Natural killer cell (primary cell): ENCODE measurements at regions not wholly inside any gene's neighbourhood (a gene's known extent, or its start where the extent isn't known, plus 50 kb on each side); places are given as distances from the start of the nearest gene placed in this dataset.
"Not testable (repeated sequence)": the region's sequence is repeated elsewhere in the genome, so short reads cannot be mapped to it uniquely, and the experiment has no call there.

Experiments used
- ATAC-seq, 3 donors: fragments of 150-1000 bp in 2 of 3; fragments of 200-7000 bp in 1 of 3; cut with Tn5 transposase; 1 replicate in 1 of 3; 2 replicates in 2 of 3; pipeline ENCODE4 v1.10.0; 2021; ENCODE audit warnings: mild to moderate bottlenecking in 2 of 3, moderate library complexity in 2 of 3
- DNase-seq, 2 donors: peaks; one replicate each; pipeline versions ENCODE4 v3.0.0 to v3.0.0-alpha.2; 2013 to 2021; ENCODE audit warnings: mixed read lengths in 1 of 2
- H3K27ac ChIP-seq: one replicate; pipeline ENCODE4 v1.5.1; 2013; ENCODE audit warnings: mild to moderate bottlenecking, low read length
- H3K27me3 ChIP-seq: one replicate; pipeline ENCODE4 v1.6.1; 2013; ENCODE audit warnings: low read length; ENCODE audit not compliant: control insufficient read depth, insufficient read depth
- H3K36me3 ChIP-seq: one replicate; pipeline ENCODE4 v1.6.1; 2013; ENCODE audit warnings: low read length; ENCODE audit not compliant: control insufficient read depth, insufficient read depth
- H3K4me1 ChIP-seq: one replicate; pipeline ENCODE4 v1.6.1; 2013; ENCODE audit warnings: low read length; ENCODE audit not compliant: control insufficient read depth, insufficient read depth
- H3K4me3 ChIP-seq: one replicate; pipeline ENCODE4 v1.5.1; 2013; ENCODE audit warnings: low read length
- H3K9me3 ChIP-seq: one replicate; pipeline ENCODE4 v1.6.1; 2013; ENCODE audit warnings: low read length; ENCODE audit not compliant: control insufficient read depth, insufficient read depth
- H3K27ac Mint-ChIP-seq, 2 donors: one replicate each; pipeline ENCODE4 v1.8.0; 2022; ENCODE audit warnings: mild to moderate bottlenecking in 2 of 2, mixed read lengths in 2 of 2, moderate library complexity in 1 of 2
- H3K27me3 Mint-ChIP-seq, 2 donors: one replicate each; pipeline ENCODE4 v1.8.0; 2022; ENCODE audit warnings: low read depth in 2 of 2, mixed read lengths in 2 of 2
- H3K36me3 Mint-ChIP-seq: one replicate; pipeline ENCODE4 v1.8.0; 2022; ENCODE audit warnings: mixed read lengths
- H3K4me1 Mint-ChIP-seq, 2 donors: one replicate each; pipeline ENCODE4 v1.8.0; 2022; ENCODE audit warnings: mixed read lengths in 2 of 2
- H3K4me3 Mint-ChIP-seq: one replicate; pipeline ENCODE4 v1.8.0; 2022; ENCODE audit warnings: mild to moderate bottlenecking, moderate library complexity, mixed read lengths
- H3K9me3 Mint-ChIP-seq, 2 donors: one replicate each; pipeline ENCODE4 v1.8.0; 2022; ENCODE audit warnings: mixed read lengths in 2 of 2
- WGBS: methylation state at CpG from one replicate; pipeline ENCODE4 v1.1.7; 2013; ENCODE audit warnings: missing lambda C conversion rate; ENCODE audit not compliant: insufficient coverage; 5-methylcytosine and 5-hydroxymethylcytosine counted together
- intact Hi-C: fragments of 100-400 bp; cut with micrococcal nuclease; formaldehyde crosslinking; loops from one replicate; pipeline ENCODE4 v1.14.2; 2022
- TF ChIP-seq, protein P1 (sequence below): fragments of 200-600 bp; IDR thresholded peaks from one replicate; pipeline ENCODE4 v1.8.0; 2022; ENCODE audit warnings: antibody characterized with exemption

DNA sequence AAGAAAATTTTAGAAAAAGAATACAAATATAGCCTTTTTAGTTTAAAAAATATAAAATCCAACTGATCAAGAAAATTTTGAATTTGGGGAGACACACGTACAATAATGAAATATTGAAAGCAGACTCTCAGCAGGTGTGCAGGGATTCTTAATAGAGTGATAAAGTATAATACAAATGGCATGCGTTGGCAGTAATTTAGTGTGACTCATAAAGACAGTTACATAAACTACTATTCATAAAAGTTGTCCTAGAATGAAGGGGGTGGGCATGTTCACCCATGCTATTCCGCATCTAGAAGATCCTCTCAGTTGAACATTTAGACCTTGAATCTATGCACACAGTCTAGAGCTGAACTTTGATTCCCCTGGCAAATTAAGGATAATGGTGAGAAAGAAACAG is 200.4 kb upstream of the AVPR1A start:
- Mint-ChIP-seq H3K4me1 (no peaks in the 10 kb centered on the region), H3K4me3 (no peak overlapping the region), H3K36me3 (no peaks in the 10 kb centered on the region), H3K27ac (no peak overlapping the region), H3K9me3 (peaks cover 0 to 2% of the 10 kb centered on the region in 2 donors), H3K27me3 (no peaks in the 10 kb centered on the region)
- TF ChIP-seq, protein P1, sequence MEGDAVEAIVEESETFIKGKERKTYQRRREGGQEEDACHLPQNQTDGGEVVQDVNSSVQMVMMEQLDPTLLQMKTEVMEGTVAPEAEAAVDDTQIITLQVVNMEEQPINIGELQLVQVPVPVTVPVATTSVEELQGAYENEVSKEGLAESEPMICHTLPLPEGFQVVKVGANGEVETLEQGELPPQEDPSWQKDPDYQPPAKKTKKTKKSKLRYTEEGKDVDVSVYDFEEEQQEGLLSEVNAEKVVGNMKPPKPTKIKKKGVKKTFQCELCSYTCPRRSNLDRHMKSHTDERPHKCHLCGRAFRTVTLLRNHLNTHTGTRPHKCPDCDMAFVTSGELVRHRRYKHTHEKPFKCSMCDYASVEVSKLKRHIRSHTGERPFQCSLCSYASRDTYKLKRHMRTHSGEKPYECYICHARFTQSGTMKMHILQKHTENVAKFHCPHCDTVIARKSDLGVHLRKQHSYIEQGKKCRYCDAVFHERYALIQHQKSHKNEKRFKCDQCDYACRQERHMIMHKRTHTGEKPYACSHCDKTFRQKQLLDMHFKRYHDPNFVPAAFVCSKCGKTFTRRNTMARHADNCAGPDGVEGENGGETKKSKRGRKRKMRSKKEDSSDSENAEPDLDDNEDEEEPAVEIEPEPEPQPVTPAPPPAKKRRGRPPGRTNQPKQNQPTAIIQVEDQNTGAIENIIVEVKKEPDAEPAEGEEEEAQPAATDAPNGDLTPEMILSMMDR, result no peak
- ATAC-seq (no peak), DNase-seq (no peak)
- intact Hi-C loops, result no loop called here
- Histone ChIP-seq H3K27me3 (no peaks in the 10 kb centered on the region), H3K4me3 (no peak overlapping the region), H3K4me1 (no peaks in the 10 kb centered on the region), H3K27ac (no peak overlapping the region), H3K9me3 (no peaks in the 10 kb centered on the region), H3K36me3 (no peaks in the 10 kb centered on the region)
- whole genome bisulfite sequencing, result 100% methylated on average over 1 of the region's 3 CpGs

- Mint-ChIP-seq H3K4me1 (no peaks in the 10 kb centered on the region), H3K9me3 (peaks cover 2 to 3% of the 10 kb centered on the region in 2 donors), H3K36me3 (no peaks in the 10 kb centered on the region), H3K27me3 (no peaks in the 10 kb centered on the region), H3K27ac (no peak overlapping the region), H3K4me3 (no peak overlapping the region)
- Histone ChIP-seq H3K4me1 (no peaks in the 10 kb centered on the region), H3K27me3 (no peaks in the 10 kb centered on the region), H3K4me3 (no peak overlapping the region), H3K27ac (no peak overlapping the region), H3K9me3 (no peaks in the 10 kb centered on the region), H3K36me3 (no peaks in the 10 kb centered on the region)
- intact Hi-C loops, result no loop called here
- TF ChIP-seq, protein P1, result no peak
- WGBS, result 71% methylated on average over 2 of the region's 3 CpGs
- ATAC-seq (no peak), DNase-seq (no peak)
These were observed 197.6 kb upstream of the AVPR1A start for GRCh38 chr12:63348556-63348955.

GRCh38 chr12:63337158-63337557 is 186.2 kb upstream of the AVPR1A start:
- DNase-seq, H3K4me1 Mint-ChIP-seq, H3K27me3 ChIP-seq, H3K27me3 Mint-ChIP-seq, H3K36me3 Mint-ChIP-seq, intact Hi-C loops, H3K27ac ChIP-seq, ATAC-seq, H3K27ac Mint-ChIP-seq, H3K4me1 ChIP-seq, H3K36me3 ChIP-seq, H3K4me3 ChIP-seq, H3K4me3 Mint-ChIP-seq, H3K9me3 ChIP-seq: not testable (repeated sequence)
- WGBS, result 62% methylated on average over 4 of the region's 4 CpGs
- H3K9me3 Mint-ChIP-seq, result peaks cover 14 to 16% of the 10 kb centered on the region in 2 donors

DNA sequence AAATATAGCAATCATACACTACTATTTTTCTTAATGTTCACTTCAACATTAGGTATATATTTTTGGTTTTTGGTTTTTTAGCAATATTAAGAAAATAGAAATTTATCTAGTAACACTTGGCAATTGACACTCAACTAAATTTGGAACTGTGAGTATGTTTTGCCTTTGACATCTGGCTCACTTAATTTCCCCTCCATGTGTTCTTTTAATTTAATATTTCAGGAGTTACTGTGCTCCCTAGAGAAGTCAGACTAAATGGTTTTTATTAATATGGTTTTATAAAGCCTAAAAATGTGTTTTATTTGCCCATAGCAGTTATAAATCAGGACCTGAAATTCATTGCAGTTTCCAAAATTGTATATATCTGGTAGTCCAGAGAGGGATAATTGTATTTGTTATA is 175.3 kb upstream of the AVPR1A start:
- peaks cover 0 to 8% of the 10 kb centered on the region in 2 donors for H3K9me3 Mint-ChIP-seq
- Histone ChIP-seq H3K4me1 (no peaks in the 10 kb centered on the region), H3K27ac (no peak overlapping the region), H3K36me3 (no peaks in the 10 kb centered on the region), H3K27me3 (no peaks in the 10 kb centered on the region), H3K9me3 (no peaks in the 10 kb centered on the region), H3K4me3 (no peak overlapping the region)
- TF ChIP-seq, protein P1, result no peak
- no peaks in the 10 kb centered on the region for H3K27me3 Mint-ChIP-seq
- ATAC-seq (no peak), DNase-seq (no peak)
- no peaks in the 10 kb centered on the region for H3K4me1 Mint-ChIP-seq
- intact Hi-C loops, result no loop called here
- H3K4me3 Mint-ChIP-seq, result no peak overlapping the region
- no peak overlapping the region for H3K27ac Mint-ChIP-seq
- H3K36me3 Mint-ChIP-seq, result no peaks in the 10 kb centered on the region
